Heart right ventricle (tissue), 16 donors: ENCODE measurements at regions not wholly inside any gene's neighbourhood (a gene's known extent, or its start where the extent isn't known, plus 50 kb on each side); places are given as distances from the start of the nearest gene placed in this dataset.

Experiments used
- ATAC-seq, 8 donors: fragments of 200-7000 bp; cut with Tn5 transposase; one replicate each; pipeline ENCODE4 v1.9.1; 2020; ENCODE audit warnings: mild to moderate bottlenecking in 8 of 8, moderate library complexity in 8 of 8, moderate number of reproducible peaks in 1 of 8
- DNase-seq, 2 donors: peaks; one replicate each; pipeline ENCODE4 v3.0.0-alpha.2; 2020
- H3K27ac ChIP-seq, 10 donors: fragments of 200-600 bp; sonication (generic) in 2 of 10; one replicate each; pipeline versions ENCODE4 v1.5.0 to v1.8.0; 2020 to 2022; ENCODE audit warnings: mild to moderate bottlenecking in 3 of 10
- H3K27me3 ChIP-seq, 7 donors: fragments of 200-600 bp; one replicate each; pipeline ENCODE4 v1.8.0; 2021 to 2022; ENCODE audit warnings: mild to moderate bottlenecking in 2 of 7
- H3K36me3 ChIP-seq, 9 donors: fragments of 200-600 bp; sonication (generic) in 1 of 9; one replicate each; pipeline versions ENCODE4 v1.5.0 to v1.8.0; 2020 to 2022; ENCODE audit warnings: mild to moderate bottlenecking in 2 of 9
- H3K4me1 ChIP-seq, 9 donors: fragments of 200-600 bp; sonication (generic) in 1 of 9; one replicate each; pipeline versions ENCODE4 v1.5.0 to v1.8.0; 2020 to 2022; ENCODE audit warnings: mild to moderate bottlenecking in 4 of 9
- H3K4me3 ChIP-seq, 10 donors: fragments of 200-600 bp; sonication (generic) in 2 of 10; one replicate each; pipeline versions ENCODE4 v1.5.0 to v1.8.0; 2020 to 2022; ENCODE audit warnings: mild to moderate bottlenecking in 7 of 10, moderate library complexity in 2 of 10
- H3K9me3 ChIP-seq, 11 donors: fragments of 200-600 bp in 10 of 11; sonication (generic) in 2 of 11; one replicate each; pipeline versions ENCODE4 v1.5.0 to v1.8.0; 2013 to 2022; ENCODE audit warnings: mild to moderate bottlenecking in 2 of 11, control low read depth in 1 of 11, moderate library complexity in 1 of 11
- CTCF ChIP-seq, 9 donors: fragments of 200-600 bp; sonication (generic) in 2 of 9; IDR thresholded peaks; one replicate each; pipeline versions ENCODE4 v1.5.0 to v1.8.0; 2021 to 2022; ENCODE audit warnings: antibody characterized with exemption in 9 of 9, mild to moderate bottlenecking in 5 of 9, moderate library complexity in 1 of 9
- WGBS, 2 donors: extraction: QIAGEN DNeasy Blood & Tissue Kit; methylation state at CpG; one replicate each; pipeline ENCODE4 v1.1.7; 2013; ENCODE audit warnings: inconsistent platforms in 1 of 2; 5-methylcytosine and 5-hydroxymethylcytosine counted together
- intact Hi-C, 10 donors: fragments of 100-400 bp; cut with DNase I; formaldehyde crosslinking; loops; one replicate each; pipeline versions ENCODE4 v1.11.1 to v1.14.2; 2022
- donor health status: Arrhythmogenic right ventricular cardiomyopathy.
- donor health status: ischemic (EF 13 %, LVEDD 7.1; RV severe dilation, severe dysfunction).
- donor health status: healthy with polysubstance abuse.
- donor health status: DM: no; HTN: yes; CAD: no.
- donor health status: DM: no; HTN: no; CAD: no.
- donor health status: ischemic (EF 25% LVEDD 6.9; RV normal size, moderate dysfunction).
- donor health status: ischemic (EF 25% LVEDD 5.7; RV mildly dilated, moderate dysfunction).
- donor health status: healthy.
- donor health status: DM: yes; HTN: yes; CAD: no.
- donor health status: Ischemic cardiomyopathy.
- donor health status: ischemic (EF 35%, LVEDD 5.7; RV mildly dilated, moderate dysfunction).
- donor health status: nonischemic (EF 11% LVEDD 7.7; RV severe dilation, severe dysfunction).
- donor health status: DM: yes; HTN: yes; CAD: no.
- donor health status: PGD.
- donor health status: ischemic (EF 29% LVEDD 5.4; RV normal size, mild dysfunction).
- donor health status: nonischemic (EF 23%, LVEDD 6.1; RV moderate dilation, normal function).

GRCh38 chr6:170066679-170067078, 224.2 kb downstream of the DLL1 start:
- TF ChIP-seq CTCF (IDR thresholded peaks at IDR 0.05), result no peak
- 73 to 74% methylated on average over 8 of the region's 8 CpGs for WGBS, 2 donors

GRCh38 chr6:170063851-170064602, 226.9 kb downstream of the DLL1 start:
- intact Hi-C loops, result no loop called here
- Histone ChIP-seq H3K36me3 (no peaks in the 10 kb centered on the region), H3K9me3 (peaks cover 0 to under 1% (median 0%) of the 10 kb centered on the region in 11 donors), H3K4me3 (no peak overlapping the region), H3K27ac (no peak overlapping the region), H3K27me3 (peaks cover 0 to 16% (median 0%) of the 10 kb centered on the region in 7 donors), H3K4me1 (no peaks in the 10 kb centered on the region)
- no peak for TF ChIP-seq CTCF (IDR thresholded peaks at IDR 0.05)
- DNase-seq (peak in 1 of 2 donors; percentile 1), ATAC-seq (no peak)
- 56 to 64% methylated on average over 16 of the region's 16 CpGs for WGBS, 2 donors

More at GRCh38 chr6:170066679-170067078, 224.2 kb downstream of the DLL1 start:
- H3K4me3 ChIP-seq, result no peak overlapping the region
- intact Hi-C loops, result no loop called here
- no peaks in the 10 kb centered on the region for H3K4me1 ChIP-seq
- peaks cover 0 to 19% (median 0%) of the 10 kb centered on the region in 11 donors for H3K9me3 ChIP-seq
- no peaks in the 10 kb centered on the region for H3K36me3 ChIP-seq
- peaks cover 0 to 16% (median 0%) of the 10 kb centered on the region in 7 donors for H3K27me3 ChIP-seq
- H3K27ac ChIP-seq, result no peak overlapping the region
- ATAC-seq (no peak), DNase-seq (peak in 1 of 2 donors; percentile 1)

GRCh38 chr6:170063431-170063830, 227.4 kb downstream of the DLL1 start:
- H3K27ac ChIP-seq, result no peak overlapping the region
- peaks cover 0 to 14% (median 0%) of the 10 kb centered on the region in 7 donors for H3K27me3 ChIP-seq
- no peaks in the 10 kb centered on the region for H3K36me3 ChIP-seq
- ATAC-seq (peak in 2 of 8 donors; percentile 9 to 44), DNase-seq (peak in 1 of 2 donors; percentile 1)
- WGBS, 2 donors, result 51 to 53% methylated on average over 16 of the region's 16 CpGs
- no peaks in the 10 kb centered on the region for H3K9me3 ChIP-seq
- intact Hi-C loops, result no loop called here
- no peak overlapping the region for H3K4me3 ChIP-seq
- no peaks in the 10 kb centered on the region for H3K4me1 ChIP-seq
- no peak for TF ChIP-seq CTCF (IDR thresholded peaks at IDR 0.05)

GRCh38 chr6:170062915-170063241, 228.0 kb downstream of the DLL1 start:
- DNase-seq (peak in 1 of 2 donors; percentile 0), ATAC-seq (peak in 3 of 8 donors; percentile 7 to 48 (median 25))
- Histone ChIP-seq H3K27me3 (peaks cover 0 to 9% (median 0%) of the 10 kb centered on the region in 7 donors), H3K36me3 (no peaks in the 10 kb centered on the region), H3K4me3 (no peak overlapping the region), H3K4me1 (no peaks in the 10 kb centered on the region), H3K9me3 (no peaks in the 10 kb centered on the region), H3K27ac (no peak overlapping the region)
- intact Hi-C loops, result no loop called here
- TF ChIP-seq CTCF (IDR thresholded peaks at IDR 0.05), result no peak
- WGBS, 2 donors, result 90 to 91% methylated on average over 12 of the region's 12 CpGs
